WERI-Rb-1 (cell line): ENCODE measurements at regions not wholly inside any gene's neighbourhood (a gene's known extent, or its start where the extent isn't known, plus 50 kb on each side); places are given as distances from the start of the nearest gene placed in this dataset.

ENCODE experiments used
- DNase-seq: peaks from one replicate; pipeline ENCODE4 v3.0.0-alpha.2; 2020
- H3K27ac ChIP-seq: fragments of 250-450 bp; sonication (Bioruptor Pico); 2 replicates; pipeline ENCODE4 v1.5.1; 2020; ENCODE audit warnings: mild to moderate bottlenecking, moderate library complexity
- H3K27me3 ChIP-seq: fragments of 250-450 bp; sonication (Bioruptor Pico); 2 replicates; pipeline ENCODE4 v1.5.1; 2021; ENCODE audit warnings: mild to moderate bottlenecking, low read depth, moderate library complexity; ENCODE audit not compliant: insufficient read depth, severe bottlenecking
- H3K36me3 ChIP-seq: fragments of 250-450 bp; sonication (Bioruptor Pico); 2 replicates; pipeline ENCODE4 v1.5.1; 2020; ENCODE audit warnings: mild to moderate bottlenecking, moderate library complexity
- H3K4me3 ChIP-seq: 2 replicates; pipeline ENCODE4 v1.5.1; 2011; ENCODE audit warnings: low read depth, mild to moderate bottlenecking, control low read depth, low read length
- H3K9me3 ChIP-seq: fragments of 250-450 bp; sonication (Bioruptor Pico); 2 replicates; pipeline ENCODE4 v1.5.1; 2021; ENCODE audit warnings: mild to moderate bottlenecking, moderate library complexity; ENCODE audit not compliant: severe bottlenecking
- CTCF ChIP-seq: IDR thresholded peaks from 2 replicates; pipeline ENCODE4 v1.5.1; 2011; ENCODE audit warnings: low read depth, mild to moderate bottlenecking, control low read depth, inconsistent platforms, low read length

GRCh38 chr10:130808243-130808642 lies 503.3 kb downstream of the TCERG1L start:
- H3K27me3 ChIP-seq = no peaks in the 10 kb centered on the region
- no peaks in the 10 kb centered on the region for H3K36me3 ChIP-seq
- no peak for TF ChIP-seq CTCF
- no peak overlapping the region for H3K4me3 ChIP-seq
- no peak overlapping the region for H3K27ac ChIP-seq
- no peaks in the 10 kb centered on the region for H3K9me3 ChIP-seq
- DNase-seq = no peak

- no peak overlapping the region for H3K27ac ChIP-seq
- H3K36me3 ChIP-seq = no peaks in the 10 kb centered on the region
- H3K9me3 ChIP-seq = no peaks in the 10 kb centered on the region
- no peaks in the 10 kb centered on the region for H3K27me3 ChIP-seq
- no peak overlapping the region for H3K4me3 ChIP-seq
- no peak for DNase-seq
- no peak for TF ChIP-seq CTCF
Measured at GRCh38 chr10:130808686-130809085, 502.8 kb downstream of the TCERG1L start.

- no peak for TF ChIP-seq CTCF
- DNase-seq = no peak
- no peaks in the 10 kb centered on the region for H3K27me3 ChIP-seq
- no peaks in the 10 kb centered on the region for H3K9me3 ChIP-seq
- no peak overlapping the region for H3K27ac ChIP-seq
- H3K36me3 ChIP-seq = no peaks in the 10 kb centered on the region
- no peak overlapping the region for H3K4me3 ChIP-seq
Measured at GRCh38 chr10:130809181-130809580, 502.3 kb downstream of the TCERG1L start.

- no peaks in the 10 kb centered on the region for H3K27me3 ChIP-seq
- no peak overlapping the region for H3K4me3 ChIP-seq
- no peak for TF ChIP-seq CTCF
- no peaks in the 10 kb centered on the region for H3K9me3 ChIP-seq
- no peak overlapping the region for H3K27ac ChIP-seq
- DNase-seq = no peak
- no peaks in the 10 kb centered on the region for H3K36me3 ChIP-seq
Measured at GRCh38 chr10:130809761-130810515, 501.6 kb downstream of the TCERG1L start.

GRCh38 chr10:130810856-130811255 lies 500.7 kb downstream of the TCERG1L start:
- H3K36me3 ChIP-seq = no peaks in the 10 kb centered on the region
- no peak for TF ChIP-seq CTCF
- H3K27ac ChIP-seq = no peak overlapping the region
- no peak for DNase-seq
- no peaks in the 10 kb centered on the region for H3K27me3 ChIP-seq
- H3K9me3 ChIP-seq = no peaks in the 10 kb centered on the region
- H3K4me3 ChIP-seq = no peak overlapping the region
